ENCODE measurements at regions not wholly inside any gene's neighbourhood (a gene's known extent, or its start where the extent isn't known, plus 50 kb on each side); places are given as distances from the start of the nearest gene placed in this dataset.

DNA sequence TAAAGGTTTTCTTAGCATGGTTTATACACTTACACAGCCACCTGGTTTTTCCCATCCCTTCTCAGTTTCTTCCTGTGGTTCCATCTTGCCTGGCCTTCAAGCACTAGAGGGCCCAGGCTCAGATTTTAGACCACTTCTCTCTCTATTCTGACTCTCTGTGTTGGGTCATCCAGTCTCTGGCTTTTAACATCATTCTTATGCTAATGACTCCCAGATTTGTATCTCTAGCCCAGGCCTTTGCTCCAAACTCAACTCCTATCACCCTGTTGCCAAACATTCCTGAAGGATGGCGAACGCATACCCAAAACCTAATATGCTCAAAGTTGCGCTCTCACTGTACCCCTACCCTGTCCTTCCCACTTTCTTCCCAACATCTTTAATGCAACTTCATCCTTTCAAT, 135.1 kb downstream of the SPATA19 start:
- no peak for TF ChIP-seq EP300 (IDR thresholded peaks at IDR 0.05)
- TF ChIP-seq POLR2AphosphoS5 (IDR thresholded peaks at IDR 0.05): no peak
- TF ChIP-seq CTCF (IDR thresholded peaks at IDR 0.05): no peak
- no peak for TF ChIP-seq POLR2A (IDR thresholded peaks at IDR 0.05)
- intact Hi-C loops (cut with DNase I; ENCODE audit: low total_unique reads): no loop called here
- Histone ChIP-seq H3K9me3 (no peaks in the 10 kb centered on the region), H3K4me1 (no peaks in the 10 kb centered on the region), H3K4me3 (no peak overlapping the region), H3K27ac (no peak overlapping the region), H3K27me3 (peaks cover 0 to 32% (median 0%) of the 10 kb centered on the region in 3 donors), H3K36me3 (no peaks in the 10 kb centered on the region)
- 77 to 95% (median 81%) methylated on average over 3 of the region's 3 CpGs for WGBS, 5 donors
- DNase-seq: no peak

DNA sequence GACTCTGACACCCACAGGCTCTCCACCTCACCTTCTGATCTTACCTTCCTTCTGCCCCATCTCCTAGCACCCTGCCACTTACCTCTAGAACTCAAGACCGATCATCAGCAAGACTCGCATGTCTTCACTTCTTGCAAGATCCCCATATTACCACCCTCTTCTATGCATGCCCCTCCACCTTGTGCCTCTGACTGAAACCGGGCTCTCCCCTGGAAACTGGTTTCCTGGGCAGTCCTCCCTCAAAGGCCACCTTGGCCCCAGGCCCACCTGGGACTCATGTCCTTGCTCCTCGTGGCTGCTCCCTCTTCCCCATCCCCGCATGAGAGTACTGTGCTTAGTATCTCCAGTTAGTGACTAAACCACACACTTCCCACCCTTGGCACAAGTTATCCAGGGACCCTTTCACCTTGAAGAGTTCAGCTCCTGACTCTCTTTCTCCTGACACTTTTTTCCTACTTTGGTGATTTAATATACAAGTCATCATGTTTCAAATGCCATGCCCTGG, 136.7 kb downstream of the SPATA19 start:
- DNase-seq: no peak
- WGBS, 5 donors: 85 to 90% (median 88%) methylated on average over 5 of the region's 5 CpGs

DNA sequence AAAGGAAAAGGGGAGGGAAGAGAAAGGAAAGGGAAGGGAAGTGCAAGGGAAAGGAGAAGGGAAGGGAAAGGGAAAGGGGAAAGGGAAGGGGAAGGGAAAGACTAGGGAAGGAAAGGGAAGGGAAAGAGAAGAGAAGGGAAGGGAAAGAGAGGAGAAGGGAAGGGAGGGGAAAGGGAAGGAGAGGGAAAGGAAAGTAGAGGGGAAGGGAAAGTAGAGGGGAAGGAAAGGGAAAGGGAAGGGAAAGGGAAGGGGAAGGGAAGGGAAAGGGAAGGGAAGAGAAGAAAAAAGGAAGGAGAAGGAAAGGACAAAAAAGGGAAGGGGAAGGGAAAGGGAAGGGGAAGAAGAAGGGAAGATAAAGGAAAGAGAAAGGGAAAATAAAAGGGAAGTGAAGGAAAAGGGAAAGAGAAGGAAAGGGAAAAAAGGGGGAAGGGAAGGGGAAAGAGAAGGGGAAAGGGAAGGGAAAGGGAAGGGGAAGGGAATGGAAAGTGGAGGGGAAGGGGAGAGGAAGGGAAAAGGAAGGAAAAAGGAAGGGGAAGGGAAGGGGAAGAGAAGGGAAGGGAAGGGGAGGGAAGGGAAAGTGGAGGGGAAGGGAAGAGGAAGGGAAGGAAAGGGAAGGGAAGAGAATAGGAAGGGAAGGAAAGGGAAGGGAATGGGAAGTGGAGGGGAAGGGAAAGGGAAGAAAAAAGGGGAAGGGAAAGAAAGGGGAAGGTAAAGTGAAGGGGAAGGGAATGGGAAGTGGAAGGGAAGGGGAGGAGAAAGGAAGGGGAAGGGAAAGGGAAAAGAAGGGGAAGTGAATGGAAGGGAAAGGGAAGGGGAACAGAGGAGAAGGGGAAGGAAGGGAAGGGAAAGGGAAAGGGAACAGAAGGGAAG, 138.2 kb downstream of the SPATA19 start:
- intact Hi-C loops (cut with DNase I; ENCODE audit: low total_unique reads): no loop called here
- Histone ChIP-seq H3K36me3 (no peaks in the 10 kb centered on the region), H3K27me3 (peaks cover 0 to 18% (median 0%) of the 10 kb centered on the region in 3 donors), H3K4me1 (no peaks in the 10 kb centered on the region), H3K27ac (no peak overlapping the region), H3K9me3 (no peaks in the 10 kb centered on the region), H3K4me3 (no peak overlapping the region)
- DNase-seq: no peak
- TF ChIP-seq EP300 (IDR thresholded peaks at IDR 0.05) (no peak), POLR2AphosphoS5 (IDR thresholded peaks at IDR 0.05) (no peak), CTCF (IDR thresholded peaks at IDR 0.05) (no peak), POLR2A (IDR thresholded peaks at IDR 0.05) (no peak)

More for the DNA sequence above, 136.7 kb downstream of the SPATA19 start:
- no peak for TF ChIP-seq POLR2A (IDR thresholded peaks at IDR 0.05)
- TF ChIP-seq EP300 (IDR thresholded peaks at IDR 0.05): no peak
- TF ChIP-seq POLR2AphosphoS5 (IDR thresholded peaks at IDR 0.05): no peak
- no peak for TF ChIP-seq CTCF (IDR thresholded peaks at IDR 0.05)
- H3K27ac ChIP-seq: no peak overlapping the region
- H3K27me3 ChIP-seq: peaks cover 0 to 18% (median 0%) of the 10 kb centered on the region in 3 donors
- no peaks in the 10 kb centered on the region for H3K36me3 ChIP-seq
- H3K4me3 ChIP-seq: no peak overlapping the region
- no peaks in the 10 kb centered on the region for H3K4me1 ChIP-seq
- no peaks in the 10 kb centered on the region for H3K9me3 ChIP-seq
- intact Hi-C loops (cut with DNase I; ENCODE audit: low total_unique reads): no loop called here

GRCh38 chr11:133705873-133706272, 139.4 kb downstream of the SPATA19 start:
- intact Hi-C loops (cut with DNase I; ENCODE audit: low total_unique reads): no loop called here
- DNase-seq: no peak
- no peak overlapping the region for H3K4me3 ChIP-seq
- no peaks in the 10 kb centered on the region for H3K36me3 ChIP-seq
- no peak for TF ChIP-seq CTCF (IDR thresholded peaks at IDR 0.05)
- TF ChIP-seq POLR2A (IDR thresholded peaks at IDR 0.05): no peak
- no peak for TF ChIP-seq EP300 (IDR thresholded peaks at IDR 0.05)
- TF ChIP-seq POLR2AphosphoS5 (IDR thresholded peaks at IDR 0.05): no peak
- no peaks in the 10 kb centered on the region for H3K4me1 ChIP-seq
- no peak overlapping the region for H3K27ac ChIP-seq
- 88 to 94% (median 92%) methylated on average over 3 of the region's 3 CpGs for WGBS, 5 donors
- peaks cover 0 to 18% (median 0%) of the 10 kb centered on the region in 3 donors for H3K27me3 ChIP-seq
- no peaks in the 10 kb centered on the region for H3K9me3 ChIP-seq

All from stomach (tissue), 8 donors.